GM19438 (cell line): ENCODE measurements at regions not wholly inside any gene's neighbourhood (a gene's known extent, or its start where the extent isn't known, plus 50 kb on each side); places are given as distances from the start of the nearest gene placed in this dataset.
A peak's percentile ranks its signal among the peaks of the same experiment; 100 is the strongest.

ENCODE experiments used
- ATAC-seq: cut with Tn5 transposase; IDR thresholded peaks from one replicate; pipeline ENCODE4 v1.9.1; 2021; ENCODE audit warnings: low read depth; ENCODE audit not compliant: unreplicated experiment

- no peak for ATAC-seq
These were observed 269.7 kb downstream of the THBS2 start for GRCh38 chr6:168983925-168984324.

- ATAC-seq: no peak
These were observed 272.5 kb downstream of the THBS2 start for GRCh38 chr6:168981187-168981586.

GRCh38 chr6:168979254-168979653 is 274.4 kb downstream of the THBS2 start:
- ATAC-seq: no peak

GRCh38 chr6:168972128-168972527 is 281.5 kb downstream of the THBS2 start:
- no peak for ATAC-seq

- no peak for ATAC-seq
These were observed 282.1 kb downstream of the THBS2 start for GRCh38 chr6:168971549-168971948.

GRCh38 chr6:168968801-168969200 is 284.8 kb downstream of the THBS2 start:
- ATAC-seq: no peak

- no peak for ATAC-seq
These were observed 285.4 kb downstream of the THBS2 start for GRCh38 chr6:168968228-168968627.

- no peak for ATAC-seq
These were observed 286.2 kb downstream of the THBS2 start for GRCh38 chr6:168967281-168967925.

- no peak for ATAC-seq
These were observed 289.4 kb downstream of the THBS2 start for GRCh38 chr6:168964138-168964835.

- no peak for ATAC-seq
These were observed 290.8 kb downstream of the THBS2 start for GRCh38 chr6:168962886-168963285.

- no peak for ATAC-seq
These were observed 292.4 kb downstream of the THBS2 start for GRCh38 chr6:168961264-168961656.

- no peak for ATAC-seq
These were observed 292.9 kb downstream of the THBS2 start for GRCh38 chr6:168960551-168961263.

- ATAC-seq: no peak
These were observed 293.9 kb downstream of the THBS2 start for GRCh38 chr6:168959696-168960095.

GRCh38 chr6:168956884-168957730 is 296.5 kb downstream of the THBS2 start:
- peak; percentile 78 for ATAC-seq

- ATAC-seq: no peak
These were observed 297.4 kb downstream of the THBS2 start for GRCh38 chr6:168956141-168956838.

GRCh38 chr6:168953461-168953860 is 300.2 kb downstream of the THBS2 start:
- no peak for ATAC-seq

GRCh38 chr6:168951217-168951616 is 302.4 kb downstream of the THBS2 start:
- no peak for ATAC-seq

- no peak for ATAC-seq
These were observed 302.8 kb downstream of the THBS2 start for GRCh38 chr6:168950858-168951214.

GRCh38 chr6:168949981-168950857 is 303.4 kb downstream of the THBS2 start:
- ATAC-seq: no peak
